ENCODE measurements at regions not wholly inside any gene's neighbourhood (a gene's known extent, or its start where the extent isn't known, plus 50 kb on each side); places are given as distances from the start of the nearest gene placed in this dataset.

DNA sequence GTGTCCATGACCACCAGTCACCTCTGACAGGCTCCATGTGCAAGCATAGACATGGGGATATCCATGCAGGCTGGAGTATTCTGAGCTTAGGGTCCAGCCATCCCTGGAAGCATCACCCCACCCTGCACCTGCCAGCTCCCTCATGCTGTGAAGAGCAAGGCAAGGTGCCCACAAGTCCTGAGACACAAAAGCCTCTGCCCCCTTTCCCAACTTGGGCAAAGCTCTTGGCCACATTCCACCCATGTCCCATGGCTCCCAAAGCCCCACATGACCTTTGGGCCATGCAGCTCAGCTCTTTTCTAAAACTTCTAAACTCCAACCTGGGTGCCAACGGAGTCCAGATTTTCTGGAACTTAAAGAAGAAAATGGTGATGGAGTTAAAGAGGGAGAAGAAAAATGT is 99.8 kb upstream of the SH3BP4 start:
- H3K4me3 ChIP-seq (ENCODE audit: low read depth, low read length, poor library complexity, severe bottlenecking), result no peak overlapping the region
- no TSS peak for BruUV-seq (replicated peaks)
- intact Hi-C loops (cut with micrococcal nuclease; ENCODE audit: unreplicated experiment), result no loop called here
- no peaks in the 10 kb centered on the region for H3K4me1 ChIP-seq (ENCODE audit: insufficient read depth, low read length, poor library complexity, severe bottlenecking)
- no peaks in the 10 kb centered on the region for H3K9me3 ChIP-seq (ENCODE audit: low read depth, low read length, poor library complexity, severe bottlenecking)
- H3K27ac ChIP-seq (ENCODE audit: low read depth, low read length, poor library complexity, severe bottlenecking), result no peak overlapping the region
- DNase-seq (ENCODE audit: low spot score), result no peak
- ChIA-PET CTCF (no interaction called here), POLR2A (ENCODE audit: low non-redundant PET) (no interaction called here)
- TF ChIP-seq, protein P1, sequence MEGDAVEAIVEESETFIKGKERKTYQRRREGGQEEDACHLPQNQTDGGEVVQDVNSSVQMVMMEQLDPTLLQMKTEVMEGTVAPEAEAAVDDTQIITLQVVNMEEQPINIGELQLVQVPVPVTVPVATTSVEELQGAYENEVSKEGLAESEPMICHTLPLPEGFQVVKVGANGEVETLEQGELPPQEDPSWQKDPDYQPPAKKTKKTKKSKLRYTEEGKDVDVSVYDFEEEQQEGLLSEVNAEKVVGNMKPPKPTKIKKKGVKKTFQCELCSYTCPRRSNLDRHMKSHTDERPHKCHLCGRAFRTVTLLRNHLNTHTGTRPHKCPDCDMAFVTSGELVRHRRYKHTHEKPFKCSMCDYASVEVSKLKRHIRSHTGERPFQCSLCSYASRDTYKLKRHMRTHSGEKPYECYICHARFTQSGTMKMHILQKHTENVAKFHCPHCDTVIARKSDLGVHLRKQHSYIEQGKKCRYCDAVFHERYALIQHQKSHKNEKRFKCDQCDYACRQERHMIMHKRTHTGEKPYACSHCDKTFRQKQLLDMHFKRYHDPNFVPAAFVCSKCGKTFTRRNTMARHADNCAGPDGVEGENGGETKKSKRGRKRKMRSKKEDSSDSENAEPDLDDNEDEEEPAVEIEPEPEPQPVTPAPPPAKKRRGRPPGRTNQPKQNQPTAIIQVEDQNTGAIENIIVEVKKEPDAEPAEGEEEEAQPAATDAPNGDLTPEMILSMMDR (conservative IDR thresholded peaks at IDR 0.05; ENCODE audit: low read depth, low read length), result no peak
- TF ChIP-seq EZH2 (IDR thresholded peaks at IDR 0.05; ENCODE audit: borderline replicate concordance, low read depth, low read length, poor library complexity, severe bottlenecking), result no peak
- H3K27me3 ChIP-seq (replicated peaks; ENCODE audit: insufficient read depth, low read depth, low read length, poor library complexity), result no peaks in the 10 kb centered on the region
- H3K36me3 ChIP-seq (ENCODE audit: insufficient read depth, low read length, poor library complexity, severe bottlenecking), result no peaks in the 10 kb centered on the region

DNA sequence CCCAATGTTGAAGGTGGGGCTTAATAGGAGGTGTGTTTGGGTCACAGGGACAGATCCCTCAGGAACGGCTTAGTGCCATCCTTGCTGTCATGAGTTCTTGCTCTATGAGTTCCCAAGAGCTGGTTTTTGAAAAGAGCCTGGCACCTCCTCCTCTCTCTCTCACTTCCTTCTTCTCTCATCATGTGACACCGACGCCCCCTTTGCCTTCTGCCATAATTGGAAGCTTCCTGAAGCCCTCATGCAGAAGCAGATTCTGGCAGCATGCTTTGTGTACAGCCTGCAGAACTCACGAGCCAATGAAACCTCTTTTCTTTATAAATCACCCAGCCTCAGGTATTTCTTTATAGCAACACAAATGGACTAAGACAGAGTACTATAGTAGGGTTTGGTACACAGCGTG is 100.4 kb upstream of the SH3BP4 start:
- BruUV-seq (replicated peaks), result no TSS peak
- Histone ChIP-seq H3K4me1 (ENCODE audit: insufficient read depth, low read length, poor library complexity, severe bottlenecking) (no peaks in the 10 kb centered on the region), H3K9me3 (ENCODE audit: low read depth, low read length, poor library complexity, severe bottlenecking) (no peaks in the 10 kb centered on the region), H3K27ac (ENCODE audit: low read depth, low read length, poor library complexity, severe bottlenecking) (no peak overlapping the region), H3K36me3 (ENCODE audit: insufficient read depth, low read length, poor library complexity, severe bottlenecking) (no peaks in the 10 kb centered on the region), H3K4me3 (ENCODE audit: low read depth, low read length, poor library complexity, severe bottlenecking) (no peak overlapping the region), H3K27me3 (replicated peaks; ENCODE audit: insufficient read depth, low read depth, low read length, poor library complexity) (no peaks in the 10 kb centered on the region)
- DNase-seq (ENCODE audit: low spot score), result no peak
- CTCF ChIA-PET, result no interaction called here
- TF ChIP-seq, protein P1 (conservative IDR thresholded peaks at IDR 0.05; ENCODE audit: low read depth, low read length), result no peak
- TF ChIP-seq EZH2 (IDR thresholded peaks at IDR 0.05; ENCODE audit: borderline replicate concordance, low read depth, low read length, poor library complexity, severe bottlenecking), result no peak
- intact Hi-C loops (cut with micrococcal nuclease; ENCODE audit: unreplicated experiment), result no loop called here
- POLR2A ChIA-PET (ENCODE audit: low non-redundant PET), result no interaction called here

DNA sequence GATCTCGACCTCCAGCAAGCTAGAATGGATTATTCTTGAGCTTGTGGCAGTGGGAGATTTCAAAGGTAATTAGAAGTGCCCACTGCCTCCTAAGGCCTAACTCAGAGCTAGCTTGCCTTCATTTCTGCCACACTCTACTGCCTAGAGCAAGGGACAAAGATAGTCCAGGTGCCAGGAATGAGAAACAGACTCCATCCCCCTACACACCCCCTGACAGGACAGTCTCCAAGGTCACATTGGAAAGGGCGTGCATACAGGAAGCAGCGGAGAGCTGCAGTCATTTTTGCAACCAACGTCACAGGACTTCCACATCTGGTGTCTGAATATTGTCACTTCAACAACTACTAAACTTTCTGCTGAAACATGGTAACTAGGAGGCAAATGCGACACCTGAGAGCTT is 101.0 kb upstream of the SH3BP4 start:
- Histone ChIP-seq H3K4me1 (ENCODE audit: insufficient read depth, low read length, poor library complexity, severe bottlenecking) (no peaks in the 10 kb centered on the region), H3K9me3 (ENCODE audit: low read depth, low read length, poor library complexity, severe bottlenecking) (no peaks in the 10 kb centered on the region), H3K36me3 (ENCODE audit: insufficient read depth, low read length, poor library complexity, severe bottlenecking) (no peaks in the 10 kb centered on the region), H3K27me3 (replicated peaks; ENCODE audit: insufficient read depth, low read depth, low read length, poor library complexity) (no peaks in the 10 kb centered on the region), H3K4me3 (ENCODE audit: low read depth, low read length, poor library complexity, severe bottlenecking) (no peak overlapping the region), H3K27ac (ENCODE audit: low read depth, low read length, poor library complexity, severe bottlenecking) (no peak overlapping the region)
- BruUV-seq (replicated peaks), result no TSS peak
- CTCF ChIA-PET, result no interaction called here
- no peak for TF ChIP-seq EZH2 (IDR thresholded peaks at IDR 0.05; ENCODE audit: borderline replicate concordance, low read depth, low read length, poor library complexity, severe bottlenecking)
- TF ChIP-seq, protein P1 (conservative IDR thresholded peaks at IDR 0.05; ENCODE audit: low read depth, low read length), result no peak
- POLR2A ChIA-PET (ENCODE audit: low non-redundant PET), result no interaction called here
- intact Hi-C loops (cut with micrococcal nuclease; ENCODE audit: unreplicated experiment), result no loop called here
- DNase-seq (ENCODE audit: low spot score), result no peak

Data from A673 (cell line).